ENCODE measurements at regions not wholly inside any gene's neighbourhood (a gene's known extent, or its start where the extent isn't known, plus 50 kb on each side); places are given as distances from the start of the nearest gene placed in this dataset.

DNA sequence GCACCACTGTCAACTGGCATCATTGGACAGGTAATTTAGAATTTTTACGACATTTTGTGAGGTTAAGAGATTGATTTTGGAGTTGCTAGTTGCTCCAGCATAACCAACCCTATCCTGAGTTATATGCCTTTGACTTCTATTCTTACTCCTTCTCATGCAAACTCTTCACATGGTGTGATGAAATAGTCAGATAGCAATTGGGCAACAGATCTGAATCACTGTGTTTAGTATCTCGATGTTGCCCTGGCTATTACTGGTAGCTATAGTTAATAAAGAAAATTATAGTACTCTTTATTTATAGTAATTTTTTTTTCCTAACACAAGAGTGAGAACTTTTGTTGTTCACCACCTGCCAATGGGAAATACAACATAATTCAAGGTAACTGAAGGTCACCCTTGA lies 494.8 kb upstream of the TOM1L1 start:
- intact Hi-C loops (cut with DNase I; ENCODE audit: low total_unique reads), result no loop called here
- Histone ChIP-seq H3K27ac (no peak overlapping the region), H3K9me3 (no peaks in the 10 kb centered on the region), H3K4me1 (no peaks in the 10 kb centered on the region), H3K36me3 (no peaks in the 10 kb centered on the region), H3K4me3 (no peak overlapping the region), H3K27me3 (no peaks in the 10 kb centered on the region)
- no peak for TF ChIP-seq POLR2A (IDR thresholded peaks at IDR 0.05)
- no peak for TF ChIP-seq POLR2AphosphoS5 (IDR thresholded peaks at IDR 0.05)
- TF ChIP-seq, protein P1, sequence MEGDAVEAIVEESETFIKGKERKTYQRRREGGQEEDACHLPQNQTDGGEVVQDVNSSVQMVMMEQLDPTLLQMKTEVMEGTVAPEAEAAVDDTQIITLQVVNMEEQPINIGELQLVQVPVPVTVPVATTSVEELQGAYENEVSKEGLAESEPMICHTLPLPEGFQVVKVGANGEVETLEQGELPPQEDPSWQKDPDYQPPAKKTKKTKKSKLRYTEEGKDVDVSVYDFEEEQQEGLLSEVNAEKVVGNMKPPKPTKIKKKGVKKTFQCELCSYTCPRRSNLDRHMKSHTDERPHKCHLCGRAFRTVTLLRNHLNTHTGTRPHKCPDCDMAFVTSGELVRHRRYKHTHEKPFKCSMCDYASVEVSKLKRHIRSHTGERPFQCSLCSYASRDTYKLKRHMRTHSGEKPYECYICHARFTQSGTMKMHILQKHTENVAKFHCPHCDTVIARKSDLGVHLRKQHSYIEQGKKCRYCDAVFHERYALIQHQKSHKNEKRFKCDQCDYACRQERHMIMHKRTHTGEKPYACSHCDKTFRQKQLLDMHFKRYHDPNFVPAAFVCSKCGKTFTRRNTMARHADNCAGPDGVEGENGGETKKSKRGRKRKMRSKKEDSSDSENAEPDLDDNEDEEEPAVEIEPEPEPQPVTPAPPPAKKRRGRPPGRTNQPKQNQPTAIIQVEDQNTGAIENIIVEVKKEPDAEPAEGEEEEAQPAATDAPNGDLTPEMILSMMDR (IDR thresholded peaks at IDR 0.05), result no peak
- no peak for DNase-seq (ENCODE audit: low spot score in 2 of 2)

GRCh38 chr17:54408731-54409130 lies 491.9 kb upstream of the TOM1L1 start:
- Histone ChIP-seq H3K27me3 (no peaks in the 10 kb centered on the region), H3K4me1 (no peaks in the 10 kb centered on the region), H3K9me3 (no peaks in the 10 kb centered on the region), H3K27ac (no peak overlapping the region), H3K4me3 (no peak overlapping the region), H3K36me3 (no peaks in the 10 kb centered on the region)
- intact Hi-C loops (cut with DNase I; ENCODE audit: low total_unique reads), result no loop called here
- TF ChIP-seq POLR2AphosphoS5 (IDR thresholded peaks at IDR 0.05), result no peak
- TF ChIP-seq, protein P1 (IDR thresholded peaks at IDR 0.05), result no peak
- DNase-seq (ENCODE audit: low spot score in 2 of 2), result no peak

DNA sequence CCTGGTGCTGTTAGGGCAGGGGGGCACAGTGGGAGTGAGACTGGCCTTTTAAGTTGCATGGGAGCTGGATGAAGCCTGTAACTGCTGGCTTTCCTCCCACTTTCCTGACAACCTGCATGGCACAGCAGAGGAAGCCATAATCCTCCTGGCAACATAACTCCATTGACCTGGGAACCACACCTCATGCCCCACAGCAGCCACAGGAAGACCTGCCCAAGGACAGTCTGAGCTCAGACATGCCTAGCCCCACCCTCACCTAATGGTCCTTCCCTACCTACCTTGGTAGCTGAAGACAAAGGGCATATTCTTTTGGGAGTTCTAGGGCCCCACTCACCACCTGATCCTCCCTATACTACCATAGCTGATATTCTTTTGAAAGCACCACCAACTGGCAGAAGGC lies 482.2 kb upstream of the TOM1L1 start:
- DNase-seq (ENCODE audit: low spot score in 2 of 2), result no peak
- H3K36me3 ChIP-seq, result no peaks in the 10 kb centered on the region
- H3K27me3 ChIP-seq, result no peaks in the 10 kb centered on the region
- H3K9me3 ChIP-seq, result peaks cover 2 to 6% of the 10 kb centered on the region in 2 donors
- H3K4me1 ChIP-seq, result no peaks in the 10 kb centered on the region
- no peak for TF ChIP-seq POLR2AphosphoS5 (IDR thresholded peaks at IDR 0.05)
- TF ChIP-seq, protein P1 (IDR thresholded peaks at IDR 0.05), result no peak
- TF ChIP-seq POLR2A (IDR thresholded peaks at IDR 0.05), result no peak
- no peak overlapping the region for H3K4me3 ChIP-seq
- intact Hi-C loops (cut with DNase I; ENCODE audit: low total_unique reads), result no loop called here
- no peak overlapping the region for H3K27ac ChIP-seq

DNA sequence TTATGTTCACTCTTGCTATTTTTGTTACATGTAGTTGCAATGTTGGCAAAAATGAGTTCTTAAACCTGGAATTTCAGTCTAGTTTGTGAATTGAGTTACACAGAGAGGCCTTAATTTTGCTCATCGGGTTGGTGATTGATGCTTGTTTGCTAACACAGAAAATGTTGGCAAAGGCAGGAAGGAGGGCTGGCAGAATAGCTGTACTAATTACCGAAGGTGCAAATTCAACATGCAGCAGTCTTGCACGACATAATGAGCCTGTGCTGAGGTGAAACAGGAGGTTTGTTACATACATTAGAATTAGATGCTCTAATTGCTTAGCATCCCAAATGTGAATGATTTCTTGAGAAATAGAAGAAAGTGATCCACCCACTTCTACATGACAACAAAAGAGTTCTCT lies 475.0 kb upstream of the TOM1L1 start:
- H3K4me1 ChIP-seq, result no peaks in the 10 kb centered on the region
- DNase-seq (ENCODE audit: low spot score in 2 of 2), result no peak
- H3K9me3 ChIP-seq, result no peaks in the 10 kb centered on the region
- H3K36me3 ChIP-seq, result no peaks in the 10 kb centered on the region
- no peaks in the 10 kb centered on the region for H3K27me3 ChIP-seq
- no peak overlapping the region for H3K27ac ChIP-seq
- H3K4me3 ChIP-seq, result no peak overlapping the region
- TF ChIP-seq POLR2A (IDR thresholded peaks at IDR 0.05) (no peak), POLR2AphosphoS5 (IDR thresholded peaks at IDR 0.05) (no peak)
- TF ChIP-seq, protein P1 (IDR thresholded peaks at IDR 0.05), result no peak
- intact Hi-C loops (cut with DNase I; ENCODE audit: low total_unique reads), result no loop called here

GRCh38 chr17:54426296-54426886 lies 474.3 kb upstream of the TOM1L1 start:
- H3K4me3 ChIP-seq, result no peak overlapping the region
- no peaks in the 10 kb centered on the region for H3K36me3 ChIP-seq
- no peak overlapping the region for H3K27ac ChIP-seq
- DNase-seq (ENCODE audit: low spot score in 2 of 2), result no peak
- H3K4me1 ChIP-seq, result no peaks in the 10 kb centered on the region
- H3K9me3 ChIP-seq, result no peaks in the 10 kb centered on the region
- intact Hi-C loops (cut with DNase I; ENCODE audit: low total_unique reads), result no loop called here
- TF ChIP-seq POLR2AphosphoS5 (IDR thresholded peaks at IDR 0.05), result no peak
- TF ChIP-seq, protein P1 (IDR thresholded peaks at IDR 0.05), result peak in 2 of 3 donors; percentile 18 to 21
- no peaks in the 10 kb centered on the region for H3K27me3 ChIP-seq
